Effector CD4-positive, alpha-beta T cell (primary cell): ENCODE measurements at regions not wholly inside any gene's neighbourhood (a gene's known extent, or its start where the extent isn't known, plus 50 kb on each side); places are given as distances from the start of the nearest gene placed in this dataset.
"Not testable (repeated sequence)": the region's sequence is repeated elsewhere in the genome, so short reads cannot be mapped to it uniquely, and the experiment has no call there.

ENCODE experiments used
- DNase-seq: peaks from one replicate; pipeline ENCODE4 v3.0.0-alpha.2; 2020

DNA sequence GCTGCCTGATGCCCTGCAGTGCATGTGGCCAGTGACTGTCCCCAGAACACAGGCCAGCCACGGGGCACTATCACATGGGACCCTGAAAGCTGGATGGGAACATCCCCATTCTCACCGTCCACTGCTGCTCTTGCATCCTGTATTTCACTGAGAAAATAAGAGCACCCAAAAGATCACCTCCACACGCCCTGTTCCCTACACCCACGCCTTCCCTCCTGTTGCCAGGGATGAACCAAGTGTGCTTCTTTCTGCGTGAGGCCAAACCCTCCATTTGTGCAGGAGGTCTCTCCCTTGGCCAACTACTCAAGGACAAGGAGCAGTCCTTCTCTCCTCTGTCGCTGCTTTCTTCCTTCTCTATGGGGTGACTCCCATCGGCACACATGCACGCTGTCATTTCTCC lies 118.3 kb downstream of the LRRC37A3 start:
- DNase-seq = not testable (repeated sequence)

DNA sequence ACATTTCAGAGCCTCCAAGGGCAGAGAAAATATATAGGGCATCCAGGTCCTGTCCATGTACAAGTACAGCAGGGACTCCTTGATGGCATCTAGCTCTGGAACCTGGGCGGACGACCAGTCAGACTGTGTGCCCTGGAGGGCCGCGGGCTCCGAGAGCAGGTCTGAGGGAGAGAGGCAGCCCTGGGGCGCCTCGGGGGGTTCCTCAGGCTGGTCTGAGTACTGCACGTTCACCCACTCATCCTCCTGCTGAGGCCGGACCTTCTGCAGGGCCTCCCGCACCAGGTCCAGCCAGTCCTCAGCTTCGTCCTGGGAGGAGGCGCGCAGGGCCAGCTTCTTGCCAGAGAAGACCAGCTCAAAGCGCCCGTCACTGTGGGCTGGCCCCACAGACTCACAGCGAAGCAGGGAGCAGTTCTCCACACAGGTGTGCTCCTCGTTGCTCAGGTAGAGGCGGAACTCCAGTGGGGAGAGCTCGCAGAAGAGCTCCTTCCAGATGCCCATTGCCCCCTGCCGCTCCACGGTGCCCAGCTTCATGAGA lies 118.8 kb downstream of the LRRC37A3 start:
- not testable (repeated sequence) for DNase-seq

DNA sequence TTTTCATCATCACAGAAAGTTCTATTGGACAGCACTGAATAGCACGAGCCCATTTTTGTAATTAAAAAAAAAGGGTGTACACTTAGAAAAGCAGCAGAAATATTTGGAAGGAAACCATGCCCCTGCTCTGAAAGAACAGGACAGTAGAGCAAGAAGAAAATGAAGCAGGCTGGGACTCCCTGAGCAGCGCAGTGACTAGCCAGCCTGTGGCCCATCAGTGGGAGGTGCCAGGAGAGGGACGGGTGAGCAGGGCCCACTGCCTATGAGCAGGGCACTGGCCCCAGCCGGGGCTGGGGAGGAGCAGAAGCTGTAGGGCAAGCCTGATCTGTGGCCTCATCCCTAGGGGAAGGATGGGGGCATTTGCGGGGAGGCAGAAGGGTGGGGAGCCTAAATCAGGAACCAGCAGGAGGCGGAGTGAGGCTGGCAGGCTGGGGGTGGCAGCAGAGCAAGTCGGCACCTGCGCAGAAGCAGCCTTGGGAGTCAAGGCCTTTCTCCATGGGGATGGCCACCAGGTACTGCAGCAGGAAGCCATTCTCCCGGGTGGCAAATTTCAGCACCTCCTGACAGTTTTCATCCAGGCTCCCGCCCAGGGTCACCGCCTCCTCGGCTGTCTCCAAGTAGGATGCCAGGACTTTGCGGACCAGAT lies 119.6 kb downstream of the LRRC37A3 start:
- DNase-seq = not testable (repeated sequence)

DNA sequence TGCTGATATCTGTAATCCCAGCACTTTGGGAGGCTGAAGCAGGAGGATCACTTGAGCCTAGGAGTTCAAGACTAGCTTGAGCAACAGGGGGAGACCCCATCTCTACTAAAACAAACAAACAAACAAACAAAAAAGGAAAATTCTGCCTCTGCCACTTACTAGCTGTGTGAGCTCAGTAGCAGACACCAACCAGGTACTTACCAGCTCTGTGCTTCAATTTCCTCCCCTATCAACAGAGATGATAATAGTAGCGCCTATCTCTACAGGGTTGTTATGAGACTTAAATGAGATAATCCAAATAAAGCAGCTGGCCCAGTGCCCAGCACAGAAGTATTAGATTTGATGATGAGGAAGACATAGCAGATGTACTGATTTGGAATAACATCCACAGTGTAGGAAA lies 120.3 kb downstream of the LRRC37A3 start:
- DNase-seq = not testable (repeated sequence)

DNA sequence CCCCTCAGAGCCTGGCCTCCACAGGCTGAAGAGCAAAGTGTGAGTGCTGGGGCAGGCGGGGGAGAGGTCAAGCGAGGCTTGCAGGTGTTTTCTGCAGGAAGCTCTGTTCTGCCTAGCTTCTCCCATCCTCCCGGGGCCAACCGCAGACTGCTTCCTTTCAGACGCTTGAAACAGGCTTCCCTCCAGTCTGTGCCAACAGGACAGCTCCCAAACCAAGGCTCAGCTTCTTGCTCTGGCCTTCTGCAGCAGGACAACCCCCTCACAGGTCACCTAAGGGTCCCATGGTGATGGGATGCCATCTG lies 120.8 kb downstream of the LRRC37A3 start:
- not testable (repeated sequence) for DNase-seq

DNA sequence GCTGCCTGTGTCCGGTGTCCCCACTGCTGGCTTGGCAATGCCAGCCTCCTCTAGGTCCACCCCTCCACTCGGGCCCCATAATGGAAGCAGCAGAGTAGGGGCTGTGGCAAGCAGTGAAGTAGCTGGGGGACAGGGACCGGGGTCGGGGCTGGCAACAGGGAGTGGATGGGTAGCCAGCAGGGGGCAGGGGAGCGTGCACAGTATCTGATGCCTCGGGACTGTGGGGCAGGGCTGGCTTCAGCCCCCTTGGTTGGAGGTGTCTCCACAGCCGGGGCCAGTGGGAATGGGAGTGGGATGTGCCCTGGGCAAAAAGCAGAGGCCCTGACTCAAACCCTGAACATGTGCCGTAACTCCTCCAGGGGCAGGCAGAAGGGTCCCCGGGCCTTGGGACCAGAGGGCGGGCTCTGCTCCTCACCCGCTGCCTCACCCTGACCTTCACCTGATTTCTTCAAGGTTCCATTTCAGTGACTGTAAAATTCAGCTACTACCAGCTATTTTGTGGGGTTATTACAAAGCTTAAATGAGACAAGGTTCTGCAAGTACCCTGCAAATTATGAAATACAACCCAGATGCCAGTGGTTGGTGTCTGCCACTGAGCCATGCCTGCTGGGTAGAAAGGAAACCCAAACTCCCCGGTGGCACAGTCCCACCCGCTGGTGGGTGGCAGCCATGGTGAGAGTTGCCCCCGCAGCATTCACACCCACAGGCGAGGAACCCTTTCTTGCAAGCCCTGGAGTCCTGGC lies 121.4 kb downstream of the LRRC37A3 start:
- DNase-seq = not testable (repeated sequence)

DNA sequence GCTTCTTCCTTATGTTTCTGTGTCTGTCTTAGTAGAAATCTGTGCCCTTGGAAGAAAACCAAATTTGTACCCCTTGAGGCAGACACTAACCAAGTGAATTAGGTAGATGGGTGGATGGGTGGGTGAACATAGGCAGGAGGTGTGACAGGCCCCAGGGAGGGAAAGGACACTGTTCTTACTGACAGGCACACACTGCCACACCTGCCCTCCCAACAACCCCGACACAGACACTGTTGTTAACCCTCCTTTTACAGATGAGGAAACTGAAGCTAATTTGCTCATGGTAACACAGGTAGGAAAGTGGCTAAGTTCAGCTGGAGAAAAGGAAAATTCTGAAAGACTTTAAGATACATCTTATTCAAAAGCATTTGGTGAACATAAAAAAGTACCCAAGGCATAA lies 123.9 kb downstream of the LRRC37A3 start:
- DNase-seq = not testable (repeated sequence)

DNA sequence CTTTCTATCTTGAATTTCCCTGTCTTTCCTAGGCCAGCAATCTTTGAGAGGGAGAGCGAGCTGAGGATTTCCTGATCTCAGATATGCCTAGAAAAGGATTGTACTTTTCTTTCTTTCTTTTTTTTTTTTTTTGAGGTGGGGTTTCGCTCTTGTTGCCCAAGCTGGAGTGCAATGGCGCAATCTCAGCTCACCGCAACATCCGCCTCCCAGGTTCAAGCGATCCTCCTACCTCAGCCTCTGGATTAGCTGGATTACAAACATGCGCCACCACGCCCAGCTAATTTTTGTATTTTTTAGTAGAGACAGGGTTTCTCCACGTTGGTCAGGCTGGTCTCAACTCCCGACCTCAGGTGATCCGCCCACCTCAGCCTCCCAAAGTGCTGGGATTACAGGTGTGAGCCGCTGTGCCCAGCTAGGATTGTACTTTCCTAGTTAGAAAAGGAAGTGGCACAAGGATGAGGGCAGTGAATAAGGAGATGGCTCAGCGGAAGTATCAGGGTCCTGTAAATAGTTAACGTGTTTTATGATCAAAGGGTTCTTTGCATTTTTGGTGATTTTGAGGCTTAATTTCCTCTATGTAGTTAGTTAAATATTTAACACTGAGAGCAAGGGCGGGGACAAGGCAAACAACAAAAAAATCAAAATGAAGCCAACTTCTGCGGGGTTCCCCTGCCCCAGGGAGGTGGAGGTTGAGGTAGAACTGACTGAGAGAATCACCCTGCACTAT lies 124.6 kb downstream of the LRRC37A3 start:
- DNase-seq = not testable (repeated sequence)

DNA sequence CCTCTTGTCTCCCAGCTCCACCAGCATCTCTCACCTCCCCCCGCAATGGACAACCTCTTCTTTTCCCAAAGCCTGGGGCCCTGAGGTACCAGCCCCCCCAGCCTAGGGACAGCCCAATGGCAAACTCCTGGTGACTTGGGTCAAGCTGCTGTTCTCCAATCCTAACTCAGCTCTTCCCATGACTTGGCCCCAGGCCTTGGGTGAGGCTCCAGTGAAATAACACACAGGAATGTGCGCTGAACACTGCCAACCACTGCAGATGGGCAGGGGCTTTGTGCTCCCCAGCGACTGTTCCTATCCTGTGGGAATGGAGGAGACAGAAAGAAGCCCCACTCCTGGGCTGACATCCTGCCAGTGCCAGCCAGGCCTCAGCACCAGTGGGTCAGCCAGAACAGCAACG lies 125.2 kb downstream of the LRRC37A3 start:
- DNase-seq = not testable (repeated sequence)

DNA sequence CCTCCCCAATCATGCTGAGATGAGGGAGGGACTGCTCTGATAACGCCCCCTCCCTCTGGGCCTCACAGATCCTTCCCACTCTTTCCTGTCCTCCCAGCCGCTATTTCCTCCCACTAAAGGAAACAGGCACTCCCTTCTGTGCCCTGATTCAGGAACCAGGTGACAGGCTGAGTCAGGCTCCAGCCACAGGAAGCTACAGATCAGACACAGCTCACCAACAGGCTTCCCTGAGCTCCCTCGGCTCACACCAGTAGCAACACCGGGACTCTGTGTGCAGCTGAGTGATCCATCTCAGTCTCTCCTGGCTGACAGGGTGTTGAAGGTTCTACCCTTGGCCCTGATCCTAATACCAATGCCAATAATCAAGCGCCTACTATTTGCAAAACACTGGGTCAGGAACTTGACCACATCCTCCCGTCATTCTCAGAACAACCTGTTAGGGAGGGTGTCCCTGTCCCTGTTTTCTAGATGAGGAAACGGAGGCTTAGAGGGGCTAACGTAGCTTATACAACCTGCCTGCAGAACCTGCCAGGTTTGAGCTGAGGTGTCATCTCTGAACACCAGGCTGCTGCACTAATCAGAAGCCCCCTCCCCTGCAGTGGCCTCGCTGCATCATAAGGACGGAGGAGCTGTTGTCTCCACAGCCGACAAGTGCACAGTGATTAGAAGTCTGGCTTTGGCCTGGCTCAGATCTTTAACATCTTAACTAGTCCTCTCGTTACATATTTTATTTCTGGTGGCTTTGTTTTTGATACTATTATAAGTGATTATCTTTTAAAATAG lies 126.3 kb downstream of the LRRC37A3 start:
- not testable (repeated sequence) for DNase-seq

DNA sequence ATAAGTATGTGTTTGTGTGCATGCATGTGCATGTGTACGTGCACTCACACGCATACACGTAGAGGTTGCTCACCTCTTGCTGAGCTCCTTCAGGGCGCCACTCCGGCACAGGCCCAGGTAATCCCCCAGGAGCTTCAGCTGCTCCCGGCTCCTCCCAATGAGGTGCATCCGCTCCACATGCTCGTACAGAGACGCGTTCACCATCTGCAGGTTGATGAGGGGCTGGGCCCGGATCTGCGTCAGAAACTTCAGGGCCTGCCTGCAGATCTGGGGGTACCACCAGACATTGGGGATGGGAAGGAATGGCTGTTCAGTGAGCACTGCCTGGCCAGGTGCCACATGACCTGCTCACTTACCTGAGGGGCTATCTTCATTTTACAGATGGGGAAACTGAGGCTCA lies 127.0 kb downstream of the LRRC37A3 start:
- not testable (repeated sequence) for DNase-seq

DNA sequence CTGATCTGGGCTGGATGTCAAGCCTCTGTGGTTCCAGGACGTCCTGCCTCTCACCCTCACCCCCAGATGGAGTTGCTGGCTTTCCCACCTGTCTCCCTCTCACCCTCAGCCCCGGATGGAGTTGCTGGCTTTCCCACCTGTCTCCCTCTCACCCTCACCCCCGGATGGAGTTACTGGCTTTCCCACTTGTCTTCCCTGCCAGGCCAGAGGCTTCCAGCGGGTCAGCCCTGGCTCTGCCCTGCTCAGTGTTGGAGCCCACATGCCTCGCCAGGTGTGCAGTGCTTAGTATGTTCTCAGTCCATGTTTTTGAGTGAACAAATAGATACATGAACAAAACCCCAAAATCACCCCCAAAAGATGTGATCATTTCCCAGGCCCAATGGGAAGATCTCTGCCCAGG lies 127.6 kb downstream of the LRRC37A3 start:
- not testable (repeated sequence) for DNase-seq

DNA sequence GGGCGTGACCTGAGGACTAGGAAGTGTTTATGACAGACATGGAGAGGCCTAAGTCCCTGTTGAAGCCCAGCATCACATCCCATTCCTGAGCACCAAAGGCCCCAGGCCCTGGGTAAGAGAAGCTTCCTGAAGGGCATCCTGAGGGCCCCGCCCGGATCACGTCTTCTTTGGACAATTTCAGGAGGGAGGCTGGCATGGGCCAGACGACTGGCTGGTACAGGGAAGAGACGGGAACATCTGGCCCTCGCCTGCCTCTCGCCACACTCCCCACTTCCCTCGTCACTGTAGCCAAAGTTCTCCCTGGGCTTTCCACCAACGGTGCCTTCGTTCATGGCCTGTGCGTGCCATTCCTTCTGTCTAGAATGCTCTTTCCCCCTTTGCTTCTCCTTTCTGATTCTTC lies 128.1 kb downstream of the LRRC37A3 start:
- not testable (repeated sequence) for DNase-seq

DNA sequence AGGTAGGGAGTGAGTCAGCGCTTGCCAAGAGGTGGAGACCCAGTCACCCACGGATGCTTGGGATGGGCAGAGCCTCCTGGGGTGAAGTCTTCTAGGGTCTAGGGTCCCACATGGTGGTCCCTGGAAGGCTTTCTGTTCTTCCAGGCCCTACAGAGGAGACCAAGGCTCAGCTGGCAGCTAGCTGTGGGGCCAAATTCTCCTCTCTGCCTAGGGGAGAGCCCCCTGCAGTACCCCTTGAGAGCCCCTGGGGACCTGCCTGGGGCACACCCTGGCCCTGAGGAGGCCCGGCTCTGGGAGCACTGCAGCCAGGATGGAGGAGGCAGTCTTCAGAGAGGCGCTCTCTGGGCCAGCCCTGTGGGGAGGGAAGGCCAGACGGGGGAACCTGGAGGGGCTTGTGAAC lies 128.6 kb upstream of the SMURF2 start:
- DNase-seq = not testable (repeated sequence)

DNA sequence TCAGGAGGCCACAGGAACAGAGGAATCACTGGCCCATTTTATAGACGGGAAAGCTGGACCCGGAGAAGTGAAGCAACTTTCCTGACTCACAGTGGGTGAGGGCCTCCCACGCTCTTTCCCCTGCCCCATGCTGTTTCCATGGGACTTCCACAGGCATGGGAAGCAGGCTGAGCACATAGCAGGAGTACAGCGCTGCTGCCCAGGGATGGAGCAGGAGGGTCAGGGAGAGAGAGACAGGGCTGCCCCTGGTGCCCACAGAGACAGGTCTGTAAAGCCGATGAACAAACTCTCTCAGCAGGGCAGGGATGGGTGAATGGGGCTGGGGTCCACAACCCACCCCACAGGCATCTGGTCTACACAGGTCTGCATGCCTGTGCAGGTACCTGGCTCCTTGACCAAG lies 128.1 kb upstream of the SMURF2 start:
- not testable (repeated sequence) for DNase-seq

DNA sequence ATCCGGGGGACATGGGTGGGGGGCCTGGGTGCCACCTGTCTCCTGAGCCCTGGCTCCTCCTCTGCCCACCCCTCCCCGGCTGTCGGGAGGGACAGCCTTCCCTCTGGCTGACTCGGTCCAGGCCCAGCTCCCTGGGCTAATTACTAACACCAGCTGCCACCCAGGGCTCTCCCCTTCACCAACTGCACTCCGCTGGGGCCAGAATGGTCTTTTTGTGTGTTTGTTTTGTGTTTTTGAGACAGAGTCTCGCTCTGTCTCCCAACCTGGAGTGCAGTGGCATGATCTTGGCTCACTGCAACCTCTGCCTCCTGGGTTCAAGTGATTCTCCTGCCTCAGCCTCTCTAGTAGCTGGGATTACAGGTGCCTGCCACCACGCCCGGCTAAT lies 126.9 kb upstream of the SMURF2 start:
- not testable (repeated sequence) for DNase-seq

DNA sequence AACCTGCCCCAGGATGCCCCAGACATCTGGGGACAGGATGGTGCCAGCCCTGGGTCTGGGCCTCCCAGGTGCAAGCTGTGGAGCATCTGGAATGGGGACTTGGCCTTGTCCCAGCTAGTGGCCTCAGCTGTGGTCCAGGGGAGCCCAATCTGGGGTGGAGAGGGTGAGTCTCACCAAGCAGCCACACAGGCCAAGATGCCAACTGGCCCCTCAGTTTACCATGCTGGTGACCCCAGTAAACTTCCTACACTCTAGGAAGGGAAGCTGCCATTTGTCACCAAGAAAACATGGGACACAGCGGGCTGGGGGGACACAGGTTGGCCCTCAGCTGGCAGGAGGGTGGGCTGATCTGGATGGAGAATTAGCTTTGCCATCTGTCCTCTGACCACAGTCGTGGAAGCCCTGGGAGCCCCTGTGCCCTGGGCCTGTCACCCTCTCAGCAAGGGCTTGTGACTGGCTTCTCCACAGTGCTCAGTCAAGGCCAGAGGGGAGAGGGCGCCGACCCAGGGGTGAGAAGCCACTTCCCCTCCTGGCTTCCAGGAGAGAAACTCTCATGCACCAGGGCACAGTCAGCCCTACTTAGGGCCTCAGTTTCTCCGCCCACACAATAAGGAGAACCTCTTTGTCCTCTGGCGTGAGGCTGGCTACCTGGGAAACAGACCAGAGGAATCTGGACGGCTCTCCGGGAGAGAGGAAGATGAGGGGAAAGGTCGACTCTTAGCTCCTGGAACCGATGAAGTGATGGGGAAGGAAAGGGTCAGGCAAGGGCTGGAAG lies 126.4 kb upstream of the SMURF2 start:
- no peak for DNase-seq

DNA sequence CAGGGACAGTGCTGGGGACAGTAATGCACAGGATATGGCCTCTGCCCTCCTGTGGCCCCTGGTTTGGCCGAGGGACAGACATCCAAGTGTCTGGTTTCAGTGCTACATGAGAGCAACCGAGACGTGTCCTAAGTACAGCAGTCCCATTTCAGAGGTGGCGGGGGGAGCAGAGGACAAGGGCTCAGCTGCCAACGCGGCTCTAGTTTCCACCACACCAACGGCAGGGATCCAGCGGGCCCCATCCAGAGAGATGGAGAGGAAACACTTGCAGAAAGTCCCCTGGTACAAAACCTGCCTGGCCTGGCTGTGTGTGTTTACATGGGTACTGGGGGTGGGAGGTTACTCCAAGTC lies 125.8 kb upstream of the SMURF2 start:
- DNase-seq = no peak

DNA sequence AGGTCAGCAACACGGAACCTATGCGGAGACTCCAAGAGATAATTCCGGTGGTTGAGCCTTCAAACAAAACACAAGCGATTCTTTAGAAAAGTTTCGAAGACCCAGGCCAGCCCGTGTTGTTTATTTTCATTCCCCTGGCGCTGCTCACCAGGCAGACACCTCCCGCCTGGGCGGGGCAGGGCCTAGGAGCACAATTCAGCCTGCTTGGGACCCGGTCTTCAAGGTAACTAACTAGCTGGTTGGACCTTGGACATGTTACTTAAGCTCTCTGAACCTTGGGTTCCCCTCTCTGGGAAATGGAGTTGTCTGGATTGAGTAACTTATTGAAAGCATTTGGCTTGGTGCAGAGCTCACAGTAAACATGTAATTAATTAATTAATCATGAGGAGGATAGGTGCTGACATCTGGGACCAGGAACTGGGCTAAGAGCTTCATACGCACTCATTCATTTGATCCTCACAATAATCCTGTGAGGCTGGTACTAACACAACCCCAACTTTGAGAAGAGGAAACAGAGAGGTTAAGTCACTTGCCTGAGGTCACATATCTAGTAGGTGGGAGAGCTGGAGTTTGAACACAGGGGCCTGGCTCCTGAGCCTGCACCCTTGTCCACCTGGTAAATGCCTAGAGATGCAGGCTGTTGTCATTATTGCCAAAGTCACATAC lies 125.3 kb upstream of the SMURF2 start:
- no peak for DNase-seq

DNA sequence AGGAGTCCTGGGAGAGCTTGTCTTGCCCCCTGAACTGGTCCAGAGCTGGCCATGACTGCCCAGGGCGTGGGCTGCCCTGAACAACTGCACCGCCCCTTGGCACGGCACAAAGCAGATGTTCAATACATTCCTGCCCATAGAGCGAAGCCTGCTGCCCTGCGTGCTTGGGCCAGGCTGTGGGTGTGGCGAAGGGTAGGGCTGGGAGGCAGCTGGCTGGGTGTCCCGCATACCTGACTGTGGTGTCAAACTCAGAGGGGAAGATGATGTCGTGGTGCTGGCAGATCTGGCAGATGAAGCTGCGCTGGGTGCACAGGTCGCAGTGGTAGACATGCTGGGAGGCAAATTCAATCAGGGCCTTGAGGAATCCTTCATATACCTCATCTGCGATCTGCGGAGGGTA lies 124.2 kb upstream of the SMURF2 start:
- DNase-seq = no peak

DNA sequence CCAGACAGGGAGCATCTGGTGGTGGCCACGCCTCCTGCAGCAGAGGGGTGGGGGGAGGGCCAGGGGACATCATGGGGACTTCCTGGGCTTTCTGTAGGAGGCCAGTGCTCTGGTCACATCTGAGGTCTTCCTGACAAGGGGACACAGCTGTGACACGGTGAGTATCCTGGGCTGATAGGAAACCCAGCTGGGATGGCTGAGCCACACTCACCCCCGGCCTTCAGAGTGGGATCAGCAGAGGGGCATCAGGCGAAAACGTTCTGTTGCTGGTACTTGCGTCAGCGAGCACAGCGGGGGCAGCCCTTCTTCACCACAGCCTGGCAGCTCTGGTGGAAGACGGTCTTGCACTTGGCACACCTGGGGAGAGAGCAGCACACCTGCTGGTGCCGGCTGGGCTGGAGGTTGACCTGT lies 122.9 kb upstream of the SMURF2 start:
- DNase-seq = no peak
